ENCODE measurements at regions not wholly inside any gene's neighbourhood (a gene's known extent, or its start where the extent isn't known, plus 50 kb on each side); places are given as distances from the start of the nearest gene placed in this dataset.
"Not testable (repeated sequence)": the region's sequence is repeated elsewhere in the genome, so short reads cannot be mapped to it uniquely, and the experiment has no call there.

DNA sequence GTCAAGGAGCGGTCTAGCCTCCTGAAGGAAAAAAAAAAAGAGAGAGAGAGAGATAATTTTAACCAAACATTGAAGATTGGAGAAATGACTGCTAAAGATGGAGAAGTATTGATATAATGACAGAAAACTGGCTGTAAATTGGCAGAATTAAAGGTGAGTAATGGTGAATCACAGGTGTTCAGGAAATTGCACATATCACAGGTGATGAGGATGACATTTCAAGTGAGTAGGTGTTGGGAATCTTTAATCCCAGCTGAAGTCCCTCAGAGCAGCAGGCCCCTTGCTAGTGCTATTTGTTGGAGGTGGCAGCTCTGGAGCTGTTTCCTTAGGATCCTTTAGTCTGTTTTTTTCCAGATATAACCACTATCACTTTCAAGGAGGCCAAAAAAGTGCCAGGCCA is 678.4 kb upstream of the VRK2 start:
- DNase-seq = no peak

GRCh38 chr2:57370882-57371585 is 675.6 kb upstream of the VRK2 start:
- no peak for DNase-seq

GRCh38 chr2:57372237-57372984 is 674.2 kb upstream of the VRK2 start:
- DNase-seq = no peak

DNA sequence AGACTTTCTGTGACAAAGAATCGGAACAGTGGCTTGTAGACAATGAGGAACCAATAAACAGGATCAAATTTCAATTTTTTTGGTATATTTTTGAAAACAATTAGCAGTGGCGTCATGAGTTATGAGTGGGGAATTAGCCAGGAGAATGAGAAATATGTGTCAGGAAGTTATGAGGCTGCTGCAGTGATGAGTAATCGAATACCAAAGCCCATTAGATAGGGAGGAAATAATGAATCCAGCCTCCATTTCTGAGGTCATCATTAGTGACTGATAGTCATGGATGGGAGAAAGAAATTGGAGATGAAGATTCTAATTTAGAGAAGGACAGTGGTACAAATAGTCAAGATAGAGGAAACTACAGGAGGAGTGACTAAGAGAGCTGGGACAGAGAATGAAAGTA is 673.1 kb upstream of the VRK2 start:
- DNase-seq = no peak

- DNase-seq = no peak
Observed at GRCh38 chr2:57376985-57377384, 669.6 kb upstream of the VRK2 start.

DNA sequence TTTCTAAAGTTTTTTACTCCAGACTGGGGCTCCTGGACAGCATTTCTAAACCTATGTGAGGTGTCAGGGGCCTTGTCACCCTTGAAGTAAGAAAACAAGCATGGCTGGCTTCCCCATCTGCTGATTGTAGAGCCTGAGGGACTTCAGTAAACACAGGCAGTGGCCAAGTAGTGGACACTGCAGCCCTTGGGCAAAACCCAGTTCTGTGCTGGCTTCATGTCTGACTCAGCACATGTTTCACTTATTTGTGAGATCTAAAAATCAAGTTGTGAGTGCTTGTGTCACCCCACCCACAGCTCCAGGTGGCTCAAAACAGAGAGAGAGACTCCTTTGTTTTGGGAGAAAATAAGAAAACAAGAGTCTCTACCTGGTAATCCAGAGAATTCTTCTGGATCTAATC is 660.3 kb upstream of the VRK2 start:
- DNase-seq = no peak

GRCh38 chr2:57396355-57397098 is 650.1 kb upstream of the VRK2 start:
- DNase-seq = no peak

DNA sequence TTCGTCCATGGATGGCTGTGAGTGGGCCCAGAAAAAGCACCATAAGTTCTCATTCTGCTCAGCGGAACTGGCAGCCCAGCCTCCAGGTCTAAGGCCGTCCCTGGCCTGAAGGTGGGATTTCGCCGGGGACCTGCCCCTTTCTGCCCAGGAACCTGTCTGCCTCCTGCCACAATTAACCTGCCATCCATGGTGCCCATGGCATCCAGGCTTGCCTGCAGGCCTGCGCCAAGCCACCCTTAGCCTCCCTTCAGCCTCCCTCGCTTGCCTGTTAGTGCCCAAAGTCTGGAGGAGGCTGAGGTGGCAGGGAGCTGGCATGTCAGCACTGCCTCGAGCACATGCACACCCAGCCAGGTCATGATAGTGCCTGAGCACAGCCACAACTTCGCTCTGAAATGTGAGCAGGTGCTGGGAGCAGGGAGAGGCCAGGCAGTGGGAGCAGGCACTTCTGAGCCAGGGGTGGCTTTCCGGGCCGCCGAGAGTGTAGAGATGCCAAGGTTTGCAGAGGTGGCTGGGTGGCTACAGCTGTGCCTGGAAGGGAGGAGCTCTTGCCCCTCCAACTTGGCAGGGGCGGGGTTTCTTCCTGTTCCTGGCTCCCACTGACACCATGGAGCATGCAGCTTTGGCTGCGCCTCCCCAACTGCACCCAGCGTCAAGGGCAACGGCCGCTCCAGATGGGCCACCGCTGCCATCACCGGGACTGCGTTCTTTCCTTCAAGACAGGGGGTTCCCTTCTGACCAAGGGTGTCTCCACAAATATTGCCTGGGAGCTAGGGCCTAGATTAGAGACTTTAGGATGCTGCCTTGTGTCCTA is 648.9 kb upstream of the VRK2 start:
- no peak for DNase-seq

GRCh38 chr2:57399057-57399456 is 647.5 kb upstream of the VRK2 start:
- DNase-seq = no peak

DNA sequence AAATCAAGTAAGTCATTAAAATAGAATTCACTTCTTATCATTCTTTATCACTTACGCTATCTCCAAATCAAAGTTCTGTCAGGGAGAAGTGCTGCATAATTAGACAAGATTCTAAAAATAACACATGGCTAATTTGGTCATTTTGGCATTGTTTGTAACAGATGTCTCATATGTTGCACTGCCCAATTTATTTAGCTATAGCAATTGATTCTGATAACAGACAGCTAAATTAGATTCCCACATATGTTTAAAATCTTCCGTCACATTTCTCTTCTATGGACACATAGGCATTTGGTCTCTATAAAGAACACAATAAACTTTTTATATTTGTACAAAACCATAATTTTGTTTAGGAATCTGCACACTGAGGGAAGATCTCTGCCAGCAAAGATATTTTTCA is 644.5 kb upstream of the VRK2 start:
- DNase-seq = no peak

DNA sequence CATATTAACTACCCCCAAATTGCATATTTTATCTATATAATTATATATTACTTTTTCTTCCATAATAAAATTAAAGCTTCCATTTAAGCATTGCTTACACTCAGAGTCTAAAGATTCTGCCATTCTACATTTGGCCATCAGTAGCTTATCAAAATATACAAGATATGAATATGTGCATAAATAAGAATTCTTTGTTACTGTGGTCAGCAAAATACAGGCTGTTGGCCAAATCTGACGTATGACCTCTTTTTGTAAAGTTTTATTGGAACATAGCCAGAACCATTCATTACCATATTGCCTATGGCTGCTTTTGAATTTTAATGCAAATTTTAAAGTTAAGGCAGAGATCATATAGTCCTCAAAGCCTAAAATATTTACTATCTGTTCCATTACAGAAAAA is 643.9 kb upstream of the VRK2 start:
- no peak for DNase-seq

DNA sequence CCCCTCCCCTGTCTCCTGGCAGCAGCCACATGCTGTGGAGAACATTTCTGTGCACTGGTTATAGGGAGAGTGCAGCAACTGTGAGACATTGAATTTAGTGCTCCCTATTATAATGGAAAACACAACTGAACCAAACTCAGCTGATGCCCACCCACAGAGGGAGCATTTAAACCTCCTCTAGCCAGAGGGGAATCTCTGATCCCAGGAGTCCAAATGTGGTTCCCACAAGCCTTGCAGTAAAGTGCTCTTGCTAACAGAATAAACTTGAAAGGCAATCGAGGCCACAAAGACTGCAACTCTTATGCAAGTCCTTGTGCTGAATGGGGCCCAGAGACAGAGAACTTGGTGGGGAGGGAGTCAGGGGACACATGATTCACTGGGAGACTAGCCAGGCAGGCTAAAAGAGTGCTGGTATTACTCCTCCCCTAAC is 638.8 kb upstream of the VRK2 start:
- no peak for DNase-seq

DNA sequence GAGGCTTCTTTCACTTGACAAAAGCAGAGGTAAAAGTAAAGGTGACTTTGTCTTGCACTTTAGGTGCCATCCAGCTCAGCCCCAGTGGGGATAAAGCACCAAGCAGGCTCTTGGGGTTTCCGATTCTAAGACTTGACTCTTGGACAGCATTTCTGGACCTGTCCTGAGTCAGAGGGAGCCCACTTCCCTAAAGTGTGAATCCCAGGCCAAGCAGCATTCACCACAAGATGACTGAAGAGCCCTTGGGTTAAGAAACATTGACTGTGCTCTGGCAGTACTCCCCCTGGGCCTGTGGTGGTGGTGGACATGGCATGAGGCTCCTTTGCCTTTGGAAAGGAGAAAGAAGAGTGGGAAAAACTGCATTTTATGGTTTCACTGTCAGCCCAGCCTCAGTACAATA is 638.0 kb upstream of the VRK2 start:
- no peak for DNase-seq

DNA sequence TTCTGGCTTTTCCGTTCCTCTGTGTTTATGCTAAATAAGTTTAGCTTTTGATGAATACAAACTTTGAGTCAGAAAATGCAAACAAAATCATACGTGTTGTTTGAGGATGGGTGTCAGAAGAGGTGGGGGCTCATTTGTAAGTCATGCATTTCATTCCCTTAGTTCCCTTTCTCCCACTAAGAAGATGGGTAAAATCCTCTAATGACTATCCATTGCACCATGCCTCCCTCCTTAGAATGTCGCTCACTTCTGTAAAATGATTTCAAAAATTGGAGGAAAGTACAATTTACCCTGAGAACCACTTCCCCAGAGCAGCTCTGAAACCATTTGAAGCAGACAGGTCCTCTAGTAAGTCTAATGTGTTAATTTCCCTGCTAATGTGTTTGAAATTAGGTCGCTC is 629.6 kb upstream of the VRK2 start:
- no peak for DNase-seq

- DNase-seq = not testable (repeated sequence)
Observed at GRCh38 chr2:57418859-57419346, 627.7 kb upstream of the VRK2 start.

DNA sequence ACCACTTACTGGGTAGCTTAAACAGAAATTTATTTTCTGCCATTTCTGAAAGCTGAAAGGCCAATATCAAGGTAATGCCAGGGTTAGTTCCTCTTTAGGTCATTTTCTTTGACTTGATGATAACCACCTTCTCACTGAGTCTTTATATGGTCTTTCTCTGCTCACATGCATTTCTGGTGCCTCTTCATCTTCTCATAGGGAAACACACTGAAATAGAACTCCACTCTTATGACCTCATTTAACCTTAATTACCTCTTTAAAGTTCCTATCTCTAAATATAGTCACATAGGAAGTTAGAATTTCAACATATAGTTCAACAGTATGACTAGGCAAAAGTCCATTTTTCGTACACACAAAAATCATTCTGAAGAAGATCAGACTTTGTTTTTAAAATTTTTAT is 616.8 kb upstream of the VRK2 start:
- no peak for DNase-seq

- no peak for DNase-seq
Observed at GRCh38 chr2:57432528-57432927, 614.1 kb upstream of the VRK2 start.

- DNase-seq = no peak
Observed at GRCh38 chr2:57434441-57434840, 612.2 kb upstream of the VRK2 start.

- DNase-seq = no peak
Observed at GRCh38 chr2:57434972-57435371, 611.6 kb upstream of the VRK2 start.

GRCh38 chr2:57437077-57437476 is 609.5 kb upstream of the VRK2 start:
- no peak for DNase-seq

- no peak for DNase-seq
Observed at GRCh38 chr2:57440437-57440836, 606.2 kb upstream of the VRK2 start.

GRCh38 chr2:57443086-57443485 is 603.5 kb upstream of the VRK2 start:
- DNase-seq = no peak

Measured in right kidney (tissue), 1 donor.